ENCODE measurements at regions not wholly inside any gene's neighbourhood (a gene's known extent, or its start where the extent isn't known, plus 50 kb on each side); places are given as distances from the start of the nearest gene placed in this dataset.
A peak's percentile ranks its signal among the peaks of the same experiment; 100 is the strongest.

DNA sequence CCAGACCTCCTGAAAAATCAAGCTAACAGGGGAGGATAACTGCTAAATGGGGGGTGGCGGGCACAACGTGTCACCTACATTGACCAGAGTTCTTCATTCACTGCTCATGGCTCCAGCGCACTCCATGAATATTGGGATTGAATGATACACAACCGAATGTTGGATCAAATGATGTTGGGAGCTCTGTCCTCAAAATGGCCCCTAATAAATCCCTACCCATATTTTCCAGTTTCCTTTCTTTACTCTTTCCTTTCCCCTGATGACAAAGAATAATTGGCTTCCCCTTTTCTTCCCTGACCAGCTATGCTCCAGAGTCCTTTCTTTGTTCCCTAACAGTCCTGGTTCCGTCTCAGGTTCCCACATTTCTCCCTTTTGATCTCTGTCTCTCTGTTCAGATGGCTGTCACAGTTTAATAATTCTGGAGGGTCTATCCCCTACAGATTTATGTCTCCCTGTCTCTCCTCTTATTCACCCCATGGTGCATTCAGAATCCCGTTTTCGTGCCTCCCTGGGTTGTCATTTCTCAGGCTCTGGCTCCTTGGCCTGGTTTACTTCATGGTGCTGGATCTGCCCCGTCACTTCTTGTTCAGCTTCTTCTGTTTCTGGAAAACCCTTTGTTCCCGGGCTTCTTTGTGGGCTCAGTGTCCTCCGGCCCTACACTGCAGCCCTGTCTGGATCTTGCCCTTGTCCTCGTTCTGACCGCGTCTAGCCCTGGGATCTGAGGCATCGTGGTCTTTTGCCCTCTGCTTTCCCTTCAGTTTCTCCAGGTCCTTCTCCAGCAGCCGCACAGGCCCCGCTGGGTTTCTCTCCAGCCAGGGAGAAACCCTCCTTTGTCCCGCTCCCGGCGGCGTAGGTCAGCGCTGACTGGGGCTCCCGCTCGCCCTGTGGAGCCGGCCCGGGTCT, 78.3 kb downstream of the NDUFS5 start:
- H3K4me1 ChIP-seq (replicated peaks) = peaks cover 52% of the 10 kb centered on the region
- H3K27me3 ChIP-seq (replicated peaks) = no peaks in the 10 kb centered on the region
- H3K4me3 ChIP-seq = peak overlapping the region; percentile 95
- H3K36me3 ChIP-seq = peaks cover 13% of the 10 kb centered on the region
- peak overlapping the region; percentile 70 for H3K27ac ChIP-seq
- DNase-seq (ENCODE audit: low read depth in 1 of 2, low spot score in 2 of 2) = peak; percentile 54 to 68
- no peaks in the 10 kb centered on the region for H3K9me3 ChIP-seq (replicated peaks)

DNA sequence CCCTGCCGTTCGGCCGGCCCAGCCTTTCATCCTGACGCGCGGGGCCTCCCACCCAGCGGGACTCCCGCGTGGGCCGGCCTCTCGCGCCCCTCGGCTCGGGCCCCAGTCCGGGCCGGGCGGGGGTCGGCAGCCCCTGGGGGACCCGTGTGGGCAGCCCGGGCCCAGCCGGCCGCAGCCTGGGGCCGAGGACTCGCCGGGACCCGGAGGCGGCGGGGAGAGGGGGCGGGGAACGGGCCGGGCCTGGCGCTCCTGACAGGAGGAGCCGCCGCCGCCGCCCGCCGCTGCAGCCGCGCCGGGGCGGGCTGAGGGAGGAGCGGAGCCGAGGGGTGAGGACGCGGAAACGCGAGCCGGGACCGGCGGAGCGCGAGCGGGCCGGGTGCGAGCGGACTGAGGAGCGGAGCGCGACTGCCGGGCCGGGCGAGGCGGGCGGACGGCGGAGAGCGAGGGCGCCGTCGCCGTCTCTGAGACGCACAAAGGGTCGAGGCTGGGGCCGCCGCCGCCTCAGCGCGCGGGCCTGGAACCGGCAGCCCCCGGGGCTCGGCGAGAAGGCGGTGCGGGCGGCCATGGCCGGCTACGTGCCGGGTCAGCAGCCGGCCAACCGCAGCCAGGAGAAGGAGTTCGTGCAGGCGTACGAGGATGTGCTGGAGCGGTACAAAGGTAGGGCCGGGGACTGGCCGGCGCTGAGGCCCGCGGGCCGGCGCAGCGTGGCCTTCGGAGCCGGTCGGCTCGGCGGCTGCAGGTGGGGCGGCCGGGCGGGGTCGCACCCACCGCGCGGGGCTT, 79.1 kb downstream of the NDUFS5 start:
- H3K4me3 ChIP-seq = peak overlapping the region; percentile 95
- H3K27ac ChIP-seq = peak overlapping the region; percentile 70
- peaks cover 54% of the 10 kb centered on the region for H3K4me1 ChIP-seq (replicated peaks)
- peak; percentile 60 to 74 for DNase-seq (ENCODE audit: low read depth in 1 of 2, low spot score in 2 of 2)
- peaks cover 13% of the 10 kb centered on the region for H3K36me3 ChIP-seq
- no peaks in the 10 kb centered on the region for H3K9me3 ChIP-seq (replicated peaks)
- H3K27me3 ChIP-seq (replicated peaks) = no peaks in the 10 kb centered on the region

DNA sequence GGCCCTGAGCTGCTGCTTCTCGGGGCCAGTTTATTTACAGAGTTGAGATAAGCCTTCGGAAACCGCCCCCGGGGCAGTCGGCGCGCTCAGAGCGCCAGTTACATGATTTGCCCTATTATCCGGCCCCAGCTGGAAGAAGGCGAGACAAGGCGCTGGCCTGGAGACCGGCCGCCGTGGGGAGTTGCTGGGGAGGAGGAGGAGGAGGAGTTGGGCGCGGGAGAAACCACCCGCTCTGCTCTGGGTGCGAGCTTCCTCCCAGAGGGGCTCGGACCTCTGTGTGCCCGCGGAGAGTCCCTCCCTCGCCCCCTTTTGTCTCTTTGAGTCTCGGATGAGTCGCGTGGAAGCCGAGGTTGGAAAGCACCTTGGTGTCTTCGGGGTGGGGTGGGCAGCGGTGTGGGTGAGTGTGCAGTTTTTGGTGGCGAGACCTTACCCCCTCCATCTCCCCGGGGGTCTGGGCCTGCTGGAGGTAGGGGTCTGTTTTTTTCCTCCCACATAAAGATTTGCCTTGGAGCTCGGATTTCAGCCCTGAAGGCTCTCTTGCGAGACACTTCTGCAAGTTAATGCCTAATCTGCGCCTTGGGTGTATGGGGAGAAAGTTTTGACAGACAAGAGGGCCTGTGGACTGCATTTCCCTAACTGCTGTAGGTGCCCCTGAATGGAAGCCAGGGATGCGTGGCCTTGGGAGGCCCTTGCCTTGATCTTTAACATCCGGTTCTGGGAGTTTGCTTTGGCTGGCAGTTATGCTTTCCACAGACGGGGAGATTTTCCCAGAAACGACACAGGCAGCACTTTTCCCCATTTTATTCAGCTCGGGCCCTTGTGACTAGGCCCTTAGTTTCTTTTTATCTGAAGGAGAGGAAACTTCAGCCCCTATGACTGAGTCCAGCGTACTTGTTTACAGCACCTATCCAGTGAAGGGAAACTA, 80.0 kb downstream of the NDUFS5 start:
- DNase-seq (ENCODE audit: low read depth in 1 of 2, low spot score in 2 of 2) = peak; percentile 55 to 74
- H3K27me3 ChIP-seq (replicated peaks) = no peaks in the 10 kb centered on the region
- peaks cover 62% of the 10 kb centered on the region for H3K4me1 ChIP-seq (replicated peaks)
- peaks cover 13% of the 10 kb centered on the region for H3K36me3 ChIP-seq
- H3K4me3 ChIP-seq = peak overlapping the region; percentile 95
- H3K27ac ChIP-seq = peak overlapping the region; percentile 70
- H3K9me3 ChIP-seq (replicated peaks) = no peaks in the 10 kb centered on the region

DNA sequence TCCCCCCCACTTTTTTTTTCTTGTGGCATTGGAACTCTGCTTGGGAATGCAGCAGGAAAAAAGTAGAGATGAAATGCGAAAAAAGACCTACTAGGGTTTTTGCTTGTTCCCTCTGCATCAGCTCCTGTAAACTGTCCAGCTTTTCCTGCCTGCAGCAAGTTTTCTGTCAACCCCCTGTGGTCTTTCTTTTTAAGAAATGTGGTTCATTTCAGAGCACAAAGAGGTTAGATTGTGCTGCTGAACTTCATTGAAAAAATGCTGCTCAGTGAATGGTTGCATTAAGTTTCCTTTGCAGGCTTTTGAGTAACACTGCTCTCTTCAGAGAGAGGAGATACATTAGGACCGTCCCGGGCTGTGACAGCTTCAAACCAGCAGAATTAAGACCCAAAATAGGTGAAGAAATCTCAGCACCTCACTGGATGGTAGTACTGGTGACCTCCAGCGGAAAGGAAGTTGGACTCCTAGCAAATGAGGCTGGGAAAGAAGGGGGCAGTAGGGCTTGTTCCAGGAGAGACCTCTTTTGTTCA, 80.7 kb downstream of the NDUFS5 start:
- Histone ChIP-seq H3K9me3 (replicated peaks) (no peaks in the 10 kb centered on the region), H3K4me1 (replicated peaks) (peaks cover 67% of the 10 kb centered on the region), H3K27ac (peak overlapping the region; percentile 70), H3K36me3 (peaks cover 13% of the 10 kb centered on the region), H3K4me3 (peak overlapping the region; percentile 95), H3K27me3 (replicated peaks) (no peaks in the 10 kb centered on the region)
- no peak for DNase-seq (ENCODE audit: low read depth in 1 of 2, low spot score in 2 of 2)

DNA sequence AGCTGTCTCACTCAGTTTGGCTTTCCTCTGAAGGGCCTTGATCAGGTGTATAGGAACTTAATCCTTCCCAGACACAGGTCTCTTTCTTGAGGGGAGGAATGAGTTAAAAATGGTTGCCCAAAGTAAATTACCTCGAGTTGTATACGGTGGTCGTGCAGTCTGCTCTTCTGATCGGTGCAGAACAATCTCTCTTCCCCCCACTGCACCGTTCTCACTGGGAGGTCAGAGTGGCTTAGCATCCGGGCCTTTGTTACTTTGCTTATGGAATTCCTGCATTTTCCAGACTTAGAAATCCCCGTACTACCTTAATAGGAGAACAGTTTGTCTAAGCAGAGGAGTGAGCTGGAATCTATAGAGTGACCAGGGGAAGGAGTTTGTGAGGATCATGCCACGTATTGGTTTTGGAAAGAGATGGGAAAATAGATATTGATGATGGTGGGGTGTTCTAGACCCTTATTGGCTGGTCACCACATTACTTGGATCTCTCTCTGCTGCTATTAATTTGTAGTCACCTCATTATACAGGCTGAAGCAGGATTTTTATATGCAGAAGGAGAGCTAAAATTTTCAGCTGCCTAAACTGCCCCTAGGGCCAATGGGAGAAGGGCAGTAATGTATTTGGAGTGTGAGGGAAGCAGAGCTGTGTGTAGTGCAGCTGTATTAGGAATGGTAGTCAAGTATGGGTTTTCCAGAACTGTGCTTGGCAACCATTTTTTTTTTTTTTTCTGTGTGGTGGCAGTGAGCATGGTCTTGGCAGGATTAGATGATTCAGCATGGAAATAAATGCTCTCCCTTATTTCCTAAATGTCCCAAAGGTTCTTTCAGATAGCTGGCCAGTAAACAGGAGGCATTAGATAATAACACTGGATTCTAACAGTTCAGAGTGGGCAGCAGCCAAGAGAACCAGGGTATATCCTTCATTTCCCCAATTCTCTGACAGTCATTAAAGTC, 81.5 kb downstream of the NDUFS5 start:
- peak overlapping the region; percentile 95 for H3K4me3 ChIP-seq
- H3K4me1 ChIP-seq (replicated peaks) = peaks cover 69% of the 10 kb centered on the region
- no peaks in the 10 kb centered on the region for H3K27me3 ChIP-seq (replicated peaks)
- DNase-seq (ENCODE audit: low read depth in 1 of 2, low spot score in 2 of 2) = peak in 1 of 2 experiments; percentile 60
- no peaks in the 10 kb centered on the region for H3K9me3 ChIP-seq (replicated peaks)
- H3K36me3 ChIP-seq = peaks cover 13% of the 10 kb centered on the region
- H3K27ac ChIP-seq = peak overlapping the region; percentile 70

DNA sequence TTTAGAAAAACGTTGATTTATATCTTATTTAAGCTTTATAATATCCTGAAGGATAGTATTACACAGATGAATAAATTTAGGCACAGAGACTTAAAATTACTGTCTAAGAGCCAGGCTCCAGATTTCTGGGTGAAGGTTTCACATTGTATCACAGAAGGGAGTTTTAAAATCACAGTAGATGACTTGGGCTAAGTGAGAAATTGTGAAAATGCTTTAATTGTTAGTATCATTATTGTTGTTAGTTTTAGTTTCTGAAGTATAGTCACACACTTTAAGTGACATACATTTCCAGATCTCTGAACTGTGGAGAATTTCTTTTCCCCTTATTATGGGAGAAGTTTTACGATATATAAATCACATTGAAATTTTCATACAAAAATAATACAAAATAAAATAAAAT, 83.5 kb downstream of the NDUFS5 start:
- no peaks in the 10 kb centered on the region for H3K27me3 ChIP-seq (replicated peaks)

DNA sequence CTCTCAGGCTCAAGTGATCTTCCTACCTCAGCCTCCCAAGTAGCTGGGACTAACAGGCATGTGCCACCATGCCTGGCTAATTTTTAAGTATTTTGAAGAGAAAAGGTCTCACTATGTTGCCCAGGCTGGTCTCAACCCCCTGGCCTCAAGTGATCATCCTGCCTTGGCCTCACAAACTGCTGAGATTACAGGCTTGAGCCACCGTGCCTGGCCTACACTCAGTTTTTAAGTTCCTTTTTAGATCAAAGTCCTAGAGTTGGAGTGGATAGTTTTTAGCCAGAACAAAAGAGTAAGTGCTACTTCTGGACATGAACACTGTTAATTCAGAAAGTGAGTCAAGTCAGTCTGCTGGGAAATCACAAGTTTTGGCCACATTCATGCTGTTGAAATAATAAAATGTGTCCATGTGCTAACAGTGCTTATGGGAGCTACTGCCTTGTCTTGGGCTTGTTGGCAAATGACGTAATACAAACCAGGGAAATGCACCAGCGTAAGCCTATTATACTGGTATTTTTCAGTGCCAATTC, 84.2 kb downstream of the NDUFS5 start:
- Histone ChIP-seq H3K9me3 (replicated peaks) (no peaks in the 10 kb centered on the region), H3K27ac (peak overlapping the region; percentile 39), H3K4me3 (no peak overlapping the region), H3K4me1 (replicated peaks) (peaks cover 59% of the 10 kb centered on the region), H3K27me3 (replicated peaks) (no peaks in the 10 kb centered on the region), H3K36me3 (peaks cover 15% of the 10 kb centered on the region)
- peak in 1 of 2 experiments; percentile 52 for DNase-seq (ENCODE audit: low read depth in 1 of 2, low spot score in 2 of 2)

More for the DNA sequence above, 83.5 kb downstream of the NDUFS5 start:
- Histone ChIP-seq H3K9me3 (replicated peaks) (no peaks in the 10 kb centered on the region), H3K4me1 (replicated peaks) (peaks cover 56% of the 10 kb centered on the region), H3K4me3 (no peak overlapping the region), H3K27ac (no peak overlapping the region), H3K36me3 (peaks cover 21% of the 10 kb centered on the region)
- DNase-seq (ENCODE audit: low read depth in 1 of 2, low spot score in 2 of 2) = no peak

DNA sequence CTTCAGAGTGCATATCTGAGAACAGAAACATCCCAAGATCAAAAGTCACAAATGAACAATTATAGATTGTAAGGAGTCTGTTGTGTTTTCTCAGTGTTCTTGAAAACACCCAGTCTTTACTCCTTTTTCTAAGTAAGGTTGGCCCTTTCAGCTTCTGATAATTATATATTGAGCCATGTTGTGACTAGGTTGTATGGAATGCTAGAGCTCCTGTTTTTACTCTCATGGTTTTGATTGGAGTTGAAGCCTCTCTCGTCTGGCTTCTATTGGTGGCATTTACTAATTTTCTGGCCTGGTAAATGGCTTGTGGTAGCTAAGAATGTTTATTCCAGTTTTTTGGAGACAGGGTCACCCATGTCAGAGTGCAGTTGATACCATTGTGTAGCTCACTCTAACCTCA, 84.7 kb downstream of the NDUFS5 start:
- H3K36me3 ChIP-seq = peaks cover 11% of the 10 kb centered on the region; the same call in 1 of the 2 replicates
- H3K9me3 ChIP-seq (replicated peaks) = no peaks in the 10 kb centered on the region
- no peaks in the 10 kb centered on the region for H3K27me3 ChIP-seq (replicated peaks)
- H3K4me1 ChIP-seq (replicated peaks) = peaks cover 63% of the 10 kb centered on the region
- peak in 1 of 2 experiments; percentile 50 for DNase-seq (ENCODE audit: low read depth in 1 of 2, low spot score in 2 of 2)
- H3K4me3 ChIP-seq = no peak overlapping the region
- H3K27ac ChIP-seq = peak overlapping the region; percentile 39

DNA sequence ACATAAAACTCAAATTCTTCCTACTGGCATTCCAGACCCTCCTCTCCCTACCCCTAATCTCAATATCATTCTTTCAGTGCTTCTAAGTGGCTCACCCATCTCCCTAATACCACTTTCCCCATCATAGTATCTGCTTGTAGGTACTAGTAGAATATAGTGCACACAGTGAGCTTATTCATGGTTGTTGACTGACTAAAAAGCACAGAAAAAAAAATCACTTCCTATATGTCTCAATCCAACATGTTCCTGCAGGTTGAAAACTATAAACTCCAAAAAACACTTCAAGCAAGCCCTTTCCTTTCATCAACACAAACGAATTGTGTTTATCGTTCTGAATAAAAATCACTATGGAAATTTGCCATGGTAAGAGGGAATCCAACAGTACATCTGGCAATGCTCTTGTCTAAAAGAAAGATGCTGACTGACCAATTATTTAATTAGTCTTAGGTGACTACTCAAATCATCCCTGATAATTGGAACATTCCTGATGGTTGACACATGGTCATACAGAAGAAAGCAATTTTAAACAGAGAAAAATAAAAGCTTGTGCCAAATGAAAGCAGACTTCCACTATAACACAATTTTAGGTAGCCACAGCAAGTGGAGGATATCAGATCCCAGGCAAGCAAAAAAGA, 87.1 kb downstream of the NDUFS5 start:
- no peaks in the 10 kb centered on the region for H3K9me3 ChIP-seq (replicated peaks)
- H3K4me1 ChIP-seq (replicated peaks) = peaks cover 70% of the 10 kb centered on the region
- H3K4me3 ChIP-seq = no peak overlapping the region
- H3K27ac ChIP-seq = no peak overlapping the region
- 0 out of 2 replicates have a peak, but pooled peaks cover 10% of the 10 kb centered on the region for H3K36me3 ChIP-seq
- no peaks in the 10 kb centered on the region for H3K27me3 ChIP-seq (replicated peaks)
- no peak for DNase-seq (ENCODE audit: low read depth in 1 of 2, low spot score in 2 of 2)

DNA sequence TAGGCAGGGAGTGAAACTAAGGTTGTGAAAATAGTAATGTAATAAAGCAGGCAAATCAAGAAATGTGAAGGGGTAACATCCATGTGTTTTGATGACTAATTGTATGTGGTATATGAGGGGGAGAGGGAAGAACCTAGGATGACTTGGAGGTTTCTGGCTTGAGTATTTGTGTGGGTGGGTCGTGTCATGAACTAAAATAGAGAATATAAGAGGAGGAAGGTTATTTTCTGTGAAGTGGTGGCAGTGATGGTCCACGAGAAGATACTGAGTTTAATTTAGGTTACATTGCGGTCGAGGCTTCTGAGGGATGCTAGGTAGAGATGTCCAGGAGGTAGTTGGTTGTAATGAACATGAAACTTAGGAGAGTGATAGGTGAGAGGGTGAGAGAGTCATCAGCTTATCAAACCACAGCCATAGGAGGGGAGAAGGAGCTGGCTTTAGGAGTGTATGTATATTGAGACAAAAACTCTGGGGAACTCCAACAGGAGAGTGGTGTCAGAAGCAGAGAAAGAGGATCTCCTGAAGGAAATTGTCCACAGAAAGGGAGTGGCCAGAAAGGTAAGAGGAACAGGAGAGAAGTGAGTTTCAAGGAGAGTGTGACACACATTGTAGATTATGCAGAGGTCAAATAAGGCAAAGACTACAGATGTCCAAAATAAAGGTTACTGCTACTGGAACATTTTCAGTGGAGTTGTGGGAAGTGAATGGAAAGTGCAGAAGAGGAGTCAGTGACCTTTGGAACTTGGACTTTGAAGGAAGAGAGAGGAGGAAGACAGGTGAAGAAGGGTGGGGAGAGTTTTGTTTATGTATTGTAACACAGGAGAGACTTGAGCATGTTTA, 89.0 kb upstream of the MACF1 start:
- Histone ChIP-seq H3K9me3 (replicated peaks) (no peaks in the 10 kb centered on the region), H3K36me3 (peaks cover 14% of the 10 kb centered on the region; the same call in 1 of the 2 replicates), H3K4me1 (replicated peaks) (peaks cover 57% of the 10 kb centered on the region), H3K27me3 (replicated peaks) (no peaks in the 10 kb centered on the region), H3K27ac (no peak overlapping the region), H3K4me3 (no peak overlapping the region)
- DNase-seq (ENCODE audit: low read depth in 1 of 2, low spot score in 2 of 2) = no peak

DNA sequence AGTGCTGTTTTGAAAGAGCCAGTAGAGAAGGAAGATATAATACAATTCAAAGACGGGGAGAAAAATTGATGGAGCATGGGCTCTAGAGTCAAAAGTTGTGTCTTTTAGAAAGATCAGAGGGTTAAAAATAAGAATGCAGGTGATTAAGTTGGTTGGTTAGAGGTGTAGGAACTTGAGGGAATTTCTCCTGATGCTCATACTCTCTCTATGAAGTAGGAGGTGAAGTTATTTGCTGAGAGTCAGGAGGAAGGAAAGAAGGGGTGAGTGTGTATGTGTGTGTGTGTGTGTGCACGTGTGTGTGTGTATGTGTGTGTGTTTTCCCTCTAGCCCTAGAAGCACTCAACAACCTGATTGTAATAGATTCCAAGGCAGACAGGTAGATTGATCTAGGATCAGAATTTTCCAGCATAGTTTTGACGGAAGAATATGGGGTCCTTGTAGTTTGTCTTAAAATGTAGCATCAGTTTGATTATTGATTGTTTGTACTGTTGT, 88.3 kb upstream of the MACF1 start:
- Histone ChIP-seq H3K4me1 (replicated peaks) (peaks cover 51% of the 10 kb centered on the region), H3K27ac (no peak overlapping the region)
- no peak for DNase-seq (ENCODE audit: low read depth in 1 of 2, low spot score in 2 of 2)

More for the DNA sequence above, 88.3 kb upstream of the MACF1 start:
- Histone ChIP-seq H3K4me3 (no peak overlapping the region), H3K27me3 (replicated peaks) (no peaks in the 10 kb centered on the region), H3K9me3 (replicated peaks) (no peaks in the 10 kb centered on the region), H3K36me3 (peaks cover 17% of the 10 kb centered on the region; the same call in 1 of the 2 replicates)

All from SJSA1 (cell line).